ENCODE measurements at regions not wholly inside any gene's neighbourhood (a gene's known extent, or its start where the extent isn't known, plus 50 kb on each side); places are given as distances from the start of the nearest gene placed in this dataset.

DNA sequence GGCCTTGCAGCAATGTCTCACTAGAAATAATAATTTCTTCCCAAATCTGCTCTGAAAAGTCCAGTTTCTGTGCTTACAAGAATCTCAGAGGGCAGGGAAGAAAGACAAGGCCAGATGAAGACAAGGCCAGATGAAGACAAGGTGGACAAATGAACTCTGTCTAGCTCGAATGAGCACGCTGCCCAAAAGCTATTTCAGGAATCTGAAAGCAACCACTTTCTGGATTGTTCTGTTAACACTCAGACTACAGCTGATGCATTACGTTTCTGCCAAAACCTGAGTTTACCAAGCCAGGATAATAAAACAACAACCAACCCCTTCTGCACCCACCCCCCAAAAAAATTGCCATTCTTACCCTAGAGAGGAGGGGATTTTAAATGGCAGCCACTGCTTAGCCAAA lies 1073.6 kb downstream of the SORCS3 start:
- Histone ChIP-seq H4K8ac (ENCODE audit: low read depth in 2 of 2, low read length in 2 of 2) (no peak overlapping the region), H2AFZ (replicated peaks; ENCODE audit: low read length, poor library complexity) (no peak overlapping the region), H3K56ac (ENCODE audit: extremely low read depth, insufficient read depth, low read length) (no peak overlapping the region), H2AK9ac (replicated peaks; ENCODE audit: low read depth, low read length, poor library complexity) (no peak overlapping the region), H4K5ac (ENCODE audit: low read depth, low read length) (no peak overlapping the region), H2AK5ac (ENCODE audit: low read depth, low read length) (no peak overlapping the region), H4K20me1 (ENCODE audit: insufficient read depth, low read length) (no peaks in the 10 kb centered on the region), H3K18ac (ENCODE audit: low read depth, low read length) (no peak overlapping the region), H3K27me3 (ENCODE audit: control insufficient read depth, insufficient read depth, low read length) (no peaks in the 10 kb centered on the region), H2BK120ac (ENCODE audit: low read depth, low read length) (no peak overlapping the region), H3K4ac (ENCODE audit: low read depth, low read length) (no peak overlapping the region), H2BK5ac (ENCODE audit: low read depth, low read length, poor library complexity, severe bottlenecking) (no peak overlapping the region), H3K14ac (replicated peaks; ENCODE audit: low read depth, low read length) (no peak overlapping the region), H3K79me1 (ENCODE audit: low read depth in 1 of 2, low read length in 2 of 2) (no peaks in the 10 kb centered on the region), H3K9me3 (ENCODE audit: control insufficient read depth, insufficient read depth, low read length) (peaks cover 10% of the 10 kb centered on the region), H3K4me1 (ENCODE audit: control insufficient read depth, insufficient read depth, low read length) (no peaks in the 10 kb centered on the region), H3K4me3 (ENCODE audit: insufficient read depth, low read depth, low read length) (no peak overlapping the region), H3K9me1 (ENCODE audit: insufficient read depth, low read length) (no peaks in the 10 kb centered on the region), H3K9ac (ENCODE audit: low read depth, low read length) (no peak overlapping the region), H4K91ac (ENCODE audit: insufficient read depth, low read depth, low read length) (no peak overlapping the region), H2BK15ac (ENCODE audit: low read depth, low read length) (no peak overlapping the region), H3K36me3 (ENCODE audit: control insufficient read depth, insufficient read depth, low read length) (no peaks in the 10 kb centered on the region), H3K4me2 (ENCODE audit: low read depth, low read length) (no peak overlapping the region), H2BK20ac (ENCODE audit: low read depth, low read length) (no peak overlapping the region), H3K23ac (ENCODE audit: low read depth, low read length) (no peak overlapping the region), H3K27ac (ENCODE audit: insufficient read depth, low read length) (no peak overlapping the region)
- dilution Hi-C loops (cut with HindIII; ENCODE audit: low sequenced_read_pairs, unreplicated experiment): no loop called here
- no CpG with 5 or more reads among the region's 3 CpGs for WGBS, 2 experiments (ENCODE audit: extremely low coverage in 2 of 2, insufficient read length in 1 of 2)
- POLR2A ChIA-PET (ENCODE audit: unreplicated experiment): no interaction called here
- no peak for DNase-seq
- ATAC-seq (ENCODE audit: low read depth): no peak
- in situ Hi-C loops (cut with MboI; ENCODE audit: low sequenced_read_pairs): no loop called here
- CTCF ChIA-PET: no interaction called here
- TF ChIP-seq FOS (IDR thresholded peaks at IDR 0.05; ENCODE audit: low read depth, low read length): no peak
- TF ChIP-seq RAD21 (IDR thresholded peaks at IDR 0.05; ENCODE audit: low read length): no peak
- TF ChIP-seq RFX5 (IDR thresholded peaks at IDR 0.05; ENCODE audit: low read depth, low read length): no peak
- no peak for TF ChIP-seq CEBPB (IDR thresholded peaks at IDR 0.05; ENCODE audit: low read depth, low read length)
- no peak for TF ChIP-seq MXI1 (IDR thresholded peaks at IDR 0.05; ENCODE audit: borderline replicate concordance, low read depth, low read length)
- TF ChIP-seq, protein P1, sequence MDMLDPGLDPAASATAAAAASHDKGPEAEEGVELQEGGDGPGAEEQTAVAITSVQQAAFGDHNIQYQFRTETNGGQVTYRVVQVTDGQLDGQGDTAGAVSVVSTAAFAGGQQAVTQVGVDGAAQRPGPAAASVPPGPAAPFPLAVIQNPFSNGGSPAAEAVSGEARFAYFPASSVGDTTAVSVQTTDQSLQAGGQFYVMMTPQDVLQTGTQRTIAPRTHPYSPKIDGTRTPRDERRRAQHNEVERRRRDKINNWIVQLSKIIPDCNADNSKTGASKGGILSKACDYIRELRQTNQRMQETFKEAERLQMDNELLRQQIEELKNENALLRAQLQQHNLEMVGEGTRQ (IDR thresholded peaks at IDR 0.05; ENCODE audit: low read depth, low read length): no peak
- no peak for TF ChIP-seq POLR2A (IDR thresholded peaks at IDR 0.05; ENCODE audit: low read depth, low read length)
- intact Hi-C loops (cut with micrococcal nuclease): no loop called here
- BruUV-seq (replicated peaks): no TSS peak
